SKM-1 treated with dmso at 0.1 percent for 144 hours (cell line): ENCODE measurements at regions not wholly inside any gene's neighbourhood (a gene's known extent, or its start where the extent isn't known, plus 50 kb on each side); places are given as distances from the start of the nearest gene placed in this dataset.

ENCODE experiments used
- DNase-seq: peaks from one replicate; lab custom pipeline; 2025; ENCODE audit not compliant: unreplicated experiment; lab: John Stamatoyannopoulos, UW

DNA sequence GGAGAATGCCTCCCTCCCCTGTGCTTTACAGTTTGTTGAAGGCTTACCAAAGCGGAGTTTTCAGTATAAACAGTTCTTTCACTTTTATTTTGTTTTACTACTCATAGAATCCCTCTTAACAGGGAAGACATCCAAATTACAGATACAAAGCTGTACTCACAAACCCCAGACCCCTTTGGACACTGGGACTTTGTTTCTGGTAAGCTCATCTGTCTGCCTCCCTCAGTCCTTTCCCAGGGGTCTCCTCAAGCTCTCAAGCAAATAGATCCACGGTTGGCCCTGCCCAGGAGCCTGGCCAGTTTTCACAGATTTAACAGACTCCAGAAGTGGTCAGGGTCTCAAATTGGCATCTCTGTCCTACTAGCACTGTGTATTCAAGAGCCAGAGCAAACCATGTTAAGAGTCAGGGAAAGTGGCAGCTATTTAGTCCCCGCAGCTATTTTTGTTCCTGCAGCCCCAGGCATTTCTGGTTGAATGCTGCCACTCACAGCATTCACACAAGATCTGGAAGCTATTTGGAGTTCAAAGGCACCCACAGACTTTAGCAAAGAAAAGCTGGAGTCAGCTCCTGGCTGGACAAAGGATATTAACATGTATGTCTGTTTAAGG lies 54.2 kb downstream of the TMEM100 start:
- no peak for DNase-seq

DNA sequence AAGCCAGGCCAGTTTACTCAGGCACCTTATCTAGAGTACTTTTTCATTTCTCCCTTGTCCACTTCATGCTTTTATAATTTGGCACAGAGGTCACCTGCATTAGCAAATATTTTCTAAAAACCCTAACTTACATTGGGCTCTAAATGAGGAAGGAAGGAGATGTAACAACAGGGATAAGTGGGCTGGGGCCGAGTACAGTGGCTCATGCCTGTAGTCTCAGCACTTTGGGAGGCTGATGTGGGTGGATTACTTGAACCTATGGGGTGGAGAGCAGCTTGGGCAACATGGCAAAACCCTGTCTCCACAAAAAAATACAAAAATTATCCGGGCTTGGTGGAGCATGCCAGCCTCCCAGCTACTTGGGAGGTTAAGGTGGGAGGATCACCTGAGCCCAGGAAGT lies 55.9 kb downstream of the TMEM100 start:
- DNase-seq, result peak; percentile 6

DNA sequence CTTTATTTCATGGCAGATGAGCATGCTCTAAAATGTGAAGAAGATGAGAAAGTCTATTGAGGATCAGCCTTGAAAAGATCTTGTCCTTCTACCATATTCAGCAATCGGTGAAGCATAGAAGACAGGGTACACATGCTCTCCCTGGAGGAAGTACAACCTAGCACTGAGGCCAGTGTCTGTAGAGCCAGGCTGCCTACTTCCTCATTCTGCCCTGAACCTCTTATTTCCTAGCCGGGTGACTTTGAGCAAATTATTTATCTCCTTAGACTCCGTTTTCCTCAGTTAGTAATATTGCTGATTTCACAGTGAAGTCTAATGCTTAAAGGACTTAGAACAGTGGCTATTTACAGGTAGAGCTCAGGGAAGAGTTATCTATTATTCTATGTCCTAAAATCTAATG lies 58.4 kb downstream of the TMEM100 start:
- peak; percentile 92 for DNase-seq

DNA sequence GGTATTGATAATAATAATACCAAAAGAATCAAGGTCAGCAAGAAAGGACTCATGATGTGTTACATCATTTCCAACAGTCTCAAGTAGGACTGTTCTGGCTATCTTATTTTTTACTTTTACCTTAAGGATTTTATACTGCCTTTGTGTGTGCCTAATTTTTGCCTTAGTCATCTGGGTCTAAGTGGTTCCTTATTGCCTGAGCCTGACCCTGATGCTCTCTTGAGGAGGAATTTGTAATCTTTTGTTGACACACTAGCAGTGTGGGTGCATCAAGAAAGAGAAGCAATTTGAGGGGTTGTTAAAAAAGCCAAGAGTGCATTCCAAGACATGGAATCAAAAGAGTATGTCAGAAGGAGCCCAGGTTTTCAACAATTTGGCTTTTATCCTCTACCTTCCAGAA lies 59.3 kb downstream of the TMEM100 start:
- no peak for DNase-seq

- no peak for DNase-seq
Measured at GRCh38 chr17:55661963-55662834, 60.5 kb downstream of the TMEM100 start.

DNA sequence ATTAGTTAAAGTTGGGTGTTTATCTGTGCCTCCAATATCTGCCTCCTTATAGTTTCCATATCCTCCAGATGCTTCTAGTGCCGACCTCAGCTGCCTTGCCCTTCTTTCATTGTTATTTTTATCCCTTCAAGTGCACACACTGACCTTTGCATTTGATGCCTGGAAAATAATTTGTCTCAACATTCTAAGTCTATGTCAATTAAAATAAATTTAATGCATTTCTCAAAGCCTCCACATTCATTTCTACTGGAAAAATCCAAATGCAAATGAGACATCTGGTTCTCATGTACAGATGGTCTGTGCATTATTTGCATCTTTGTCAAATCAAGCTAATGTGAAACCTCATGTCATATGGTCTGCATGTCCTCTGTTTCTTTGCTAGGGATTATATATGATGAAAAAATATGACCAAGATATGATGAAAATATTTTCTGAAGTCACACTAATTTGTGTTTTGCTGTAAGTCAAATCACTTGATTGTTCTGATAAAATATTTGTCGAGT lies 61.4 kb downstream of the TMEM100 start:
- DNase-seq, result no peak

DNA sequence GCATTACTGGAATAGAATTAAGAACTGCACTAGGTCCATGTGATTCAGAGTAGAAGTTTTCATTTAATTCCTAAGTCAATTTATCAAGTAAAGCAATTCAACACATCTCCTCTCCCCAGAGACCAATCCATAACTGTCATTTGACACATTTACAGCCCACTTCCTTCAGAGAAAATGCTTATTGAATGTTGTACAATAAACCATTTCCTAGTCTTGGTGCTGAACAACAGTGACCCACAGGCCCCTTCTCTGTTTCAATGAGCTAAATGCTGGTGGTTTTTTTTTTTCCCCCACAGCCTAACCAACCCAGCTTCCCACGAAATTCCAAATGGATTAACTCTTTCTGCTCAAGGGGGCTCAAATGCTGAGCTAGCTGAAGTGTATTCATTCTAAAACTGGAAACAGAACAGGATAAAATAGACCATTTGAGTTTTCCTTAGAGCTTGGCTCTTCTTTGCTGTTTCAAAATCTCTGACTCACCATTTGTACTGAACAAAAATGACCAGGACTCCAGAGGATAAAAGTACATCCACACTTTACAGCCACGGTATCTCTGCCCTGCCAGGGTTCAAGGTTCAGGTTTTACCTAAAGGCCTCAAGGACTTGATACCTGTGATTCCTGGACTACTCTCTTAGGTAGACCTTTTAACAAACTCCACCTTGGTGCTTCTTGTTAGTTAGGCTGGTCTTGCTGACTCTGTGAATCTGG lies 62.3 kb downstream of the TMEM100 start:
- DNase-seq, result no peak

GRCh38 chr17:55659661-55660060 lies 63.0 kb downstream of the TMEM100 start:
- no peak for DNase-seq

DNA sequence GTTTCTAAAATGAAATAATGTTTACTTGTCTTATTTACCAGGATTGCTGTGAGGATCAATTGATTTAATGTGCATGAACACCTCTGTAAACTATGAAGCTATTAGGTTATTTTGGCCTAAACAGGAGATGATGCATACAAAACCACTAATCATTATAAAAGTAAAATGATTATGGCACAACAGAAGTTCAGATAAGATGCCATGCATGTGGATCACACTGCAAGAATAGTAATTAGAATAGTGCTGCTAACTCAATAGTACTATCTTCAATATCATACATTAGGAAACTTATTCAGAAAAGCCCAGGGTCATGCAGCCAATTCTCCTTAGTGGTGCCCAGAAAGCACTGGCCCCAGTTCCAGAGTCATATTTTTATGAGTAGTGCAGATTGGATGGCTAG lies 66.9 kb downstream of the TMEM100 start:
- DNase-seq, result no peak

DNA sequence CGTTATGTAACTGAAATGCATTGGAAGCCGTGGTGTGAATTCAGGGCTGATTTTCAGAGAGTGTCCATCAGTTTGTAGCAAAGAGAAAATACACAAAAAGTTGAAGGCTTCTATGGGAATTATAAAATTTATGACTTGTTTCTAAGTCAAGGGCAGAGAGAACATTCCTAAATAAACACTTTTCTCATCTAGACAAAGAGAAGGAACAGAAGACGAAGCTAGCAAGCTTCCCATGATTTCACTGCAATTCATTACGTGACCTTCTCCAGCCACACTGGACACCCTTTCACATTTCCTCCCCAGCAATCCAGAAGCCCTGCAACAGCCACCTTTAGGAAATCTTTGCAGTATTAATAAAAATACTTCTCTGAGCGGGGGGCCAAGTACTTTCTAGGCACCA lies 67.8 kb downstream of the TMEM100 start:
- DNase-seq, result no peak

DNA sequence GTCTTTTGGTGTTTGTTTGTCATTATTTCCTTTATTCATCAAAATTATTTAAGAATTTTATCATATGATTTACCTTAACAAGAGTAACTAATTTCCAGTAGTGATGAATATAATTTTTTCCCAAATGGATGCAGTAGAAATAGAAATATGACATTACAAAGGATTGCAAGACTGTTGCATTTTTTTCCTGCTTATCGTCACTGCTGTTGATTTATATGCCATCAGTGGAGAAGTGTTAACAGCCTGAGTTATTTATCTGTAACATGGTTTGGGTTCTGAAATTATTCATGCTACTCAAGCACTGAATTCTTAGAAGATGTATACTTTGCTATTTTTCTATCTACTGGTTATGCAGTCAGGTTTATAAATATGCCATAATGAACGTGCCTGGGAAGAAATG lies 68.6 kb downstream of the TMEM100 start:
- DNase-seq, result no peak

DNA sequence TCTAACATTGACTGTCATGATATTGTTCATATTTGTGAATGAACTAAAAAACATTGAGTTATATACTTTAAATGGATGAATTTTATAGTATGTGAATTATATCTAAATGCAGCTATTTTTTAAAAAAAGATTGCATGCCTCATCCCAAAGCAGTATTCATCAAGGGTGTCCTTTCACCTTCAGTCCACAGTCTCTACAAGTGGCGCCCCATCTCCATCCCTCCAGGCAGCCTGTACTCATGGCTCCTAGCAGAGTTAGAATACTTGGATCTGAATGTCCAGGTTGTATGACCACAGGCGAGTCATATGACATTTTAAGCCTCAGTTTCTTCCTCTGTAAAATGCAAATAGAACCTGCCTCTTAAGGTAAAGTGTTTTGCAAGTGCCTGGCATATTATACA lies 69.8 kb downstream of the TMEM100 start:
- DNase-seq, result no peak

DNA sequence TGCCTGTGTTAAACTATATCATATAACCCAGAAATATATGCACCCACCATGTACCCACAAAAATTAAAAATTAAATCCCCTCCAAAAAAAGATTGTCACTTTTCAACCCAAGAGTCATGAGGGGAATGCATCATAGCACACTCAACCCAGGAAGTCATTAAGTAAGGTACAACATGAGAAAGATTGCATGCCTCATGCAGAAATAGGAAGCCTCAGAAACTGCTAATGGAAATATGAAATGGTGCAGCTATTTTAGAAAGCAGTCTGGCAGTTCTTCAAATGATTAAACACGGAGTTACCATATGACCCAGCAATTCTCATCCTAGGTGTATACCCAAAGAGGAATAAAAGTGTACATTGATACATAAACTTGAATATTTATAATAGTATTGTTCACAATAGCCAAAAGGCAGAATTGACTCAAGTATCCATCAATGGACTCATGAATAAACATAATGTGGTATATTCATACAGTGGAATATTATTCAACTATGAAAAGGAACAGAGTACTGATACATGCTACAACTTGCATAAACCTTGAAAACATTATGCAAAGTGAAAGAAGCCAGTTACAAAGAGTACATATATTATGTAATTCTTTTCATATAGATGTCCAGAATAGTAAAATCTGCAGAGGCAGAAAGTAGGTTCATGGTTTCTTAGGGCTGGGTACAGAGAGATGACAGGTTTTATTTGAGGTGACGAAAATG lies 70.4 kb downstream of the TMEM100 start:
- no peak for DNase-seq

DNA sequence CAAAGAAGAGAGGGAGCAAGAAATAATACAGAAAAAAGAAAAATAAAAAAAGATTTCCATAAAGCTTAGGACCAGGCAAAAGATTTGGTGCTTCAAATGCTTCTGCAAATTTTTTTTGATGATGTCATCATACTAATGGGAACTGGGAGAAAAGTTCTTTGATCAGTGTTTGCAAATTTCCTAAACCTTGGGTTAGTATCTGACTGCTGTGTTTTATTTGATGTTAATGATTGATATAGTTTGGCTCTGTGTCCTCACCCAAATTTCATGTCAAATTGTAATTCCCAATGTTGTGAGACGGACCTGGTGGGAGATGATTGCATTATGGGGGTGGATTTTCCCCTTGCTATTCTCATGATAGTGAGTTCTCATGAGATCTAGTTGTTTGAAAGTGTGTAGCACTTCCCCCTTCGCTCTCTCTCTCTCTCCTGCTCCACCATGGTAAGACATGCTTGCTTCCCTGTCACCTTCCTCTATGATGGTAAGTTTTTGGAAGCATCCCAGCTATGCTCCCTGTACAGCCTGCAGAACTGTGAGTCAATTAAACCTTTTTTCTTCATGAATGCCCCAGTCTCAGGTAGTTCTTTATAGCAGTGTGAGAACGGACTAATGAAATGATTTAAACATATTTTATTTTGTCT lies 72.6 kb downstream of the TMEM100 start:
- no peak for DNase-seq

DNA sequence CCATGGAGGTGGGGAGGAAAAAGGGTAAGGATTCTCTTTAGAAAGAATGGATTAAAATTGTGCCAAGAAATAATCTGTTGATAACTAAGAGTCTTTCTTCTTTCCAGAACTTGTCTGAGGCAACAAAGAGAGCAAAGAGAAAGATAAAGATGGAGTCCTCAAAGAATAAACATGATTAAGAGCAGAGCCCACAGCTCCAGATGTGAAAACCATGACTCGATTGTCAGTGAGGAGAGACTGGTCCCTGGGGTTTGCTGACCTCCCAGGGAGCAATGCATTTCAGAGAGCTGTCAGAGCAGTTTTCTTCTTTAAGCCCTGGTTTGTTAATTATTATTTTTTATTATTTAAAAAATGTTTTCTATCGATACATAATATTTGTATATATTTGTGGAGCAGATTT lies 74.6 kb downstream of the TMEM100 start:
- DNase-seq, result no peak

DNA sequence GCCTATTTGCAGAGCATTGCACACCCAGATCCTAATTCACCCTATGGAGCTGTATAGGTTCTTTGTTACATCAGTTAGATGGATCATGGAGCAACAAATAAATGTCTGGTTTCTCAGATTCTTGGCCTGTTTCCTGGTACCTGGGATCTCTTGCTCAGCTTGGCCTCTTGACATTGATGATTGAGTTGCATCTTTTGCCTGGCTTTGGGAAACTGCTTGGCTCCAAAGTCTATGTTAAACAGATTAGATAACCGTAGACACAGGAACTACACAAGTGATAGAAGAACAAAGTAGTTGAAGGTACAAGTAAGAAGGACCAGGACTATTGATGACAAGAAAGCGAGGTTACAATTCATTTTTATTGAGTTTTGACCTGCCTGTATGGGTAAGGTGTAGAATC lies 77.3 kb downstream of the TMEM100 start:
- no peak for DNase-seq

DNA sequence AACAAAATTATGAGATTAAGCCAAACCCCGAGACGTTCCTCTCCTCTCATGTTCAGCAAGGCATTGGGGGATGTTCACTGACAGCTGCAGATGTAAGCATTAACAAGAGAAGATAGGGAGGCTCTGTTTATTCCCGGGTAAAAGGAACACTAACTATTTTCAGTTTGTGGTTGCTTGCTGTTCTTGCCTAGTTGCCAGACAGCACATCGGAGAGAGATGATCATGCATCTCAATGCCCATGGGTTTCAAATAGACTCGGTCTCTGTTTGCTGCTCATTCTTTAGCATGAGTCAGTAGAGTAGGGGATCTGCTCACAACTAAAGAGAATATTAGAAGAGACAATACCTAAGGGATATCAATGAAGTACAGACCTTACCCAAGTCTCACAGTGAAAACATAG lies 78.3 kb downstream of the TMEM100 start:
- no peak for DNase-seq

GRCh38 chr17:55642741-55643140 lies 79.9 kb downstream of the TMEM100 start:
- DNase-seq, result no peak

DNA sequence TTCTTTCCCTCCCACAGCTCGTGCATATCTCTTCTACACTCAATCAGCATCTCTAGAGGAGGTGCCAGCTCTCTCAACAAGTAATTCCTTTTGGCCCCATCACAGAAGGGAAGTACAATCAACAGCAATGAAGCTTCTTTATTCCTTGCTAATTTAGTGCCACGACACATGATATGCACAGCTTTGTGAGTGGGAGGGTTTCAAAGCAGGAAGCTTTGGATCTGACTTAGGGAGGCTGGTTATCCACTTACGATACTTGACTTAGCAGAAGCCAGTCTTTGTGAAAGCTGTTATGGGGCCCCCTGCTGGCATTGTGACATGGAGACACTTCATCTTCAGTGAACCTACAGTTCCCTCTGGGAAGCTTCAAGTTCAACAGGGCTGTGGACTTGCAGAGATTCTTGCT lies 81.0 kb downstream of the TMEM100 start:
- peak; percentile 57 for DNase-seq

DNA sequence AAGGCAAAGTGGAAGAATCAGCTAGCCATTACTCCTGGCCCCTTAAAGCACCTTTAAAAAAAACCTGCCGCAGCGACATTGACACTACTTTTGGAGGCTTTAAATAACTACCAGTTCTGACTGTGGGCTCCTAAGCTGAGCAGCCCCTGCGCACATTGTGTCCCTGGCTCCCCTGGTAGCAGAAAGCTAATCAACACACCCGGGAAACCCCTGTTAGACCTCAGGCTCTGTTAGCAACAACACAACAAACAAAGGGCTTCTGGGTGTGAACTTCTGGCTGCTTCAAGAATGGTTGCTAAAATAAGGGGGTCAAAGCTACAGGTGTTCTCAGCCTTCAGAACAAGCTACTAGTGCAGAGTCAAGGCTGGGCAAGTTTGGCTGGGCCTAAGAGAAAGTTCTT lies 83.6 kb downstream of the TMEM100 start:
- no peak for DNase-seq
